ENCODE measurements at regions not wholly inside any gene's neighbourhood (a gene's known extent, or its start where the extent isn't known, plus 50 kb on each side); places are given as distances from the start of the nearest gene placed in this dataset.

GRCh38 chr10:36440539-36440938 is 684.9 kb upstream of the ANKRD30A start:
- Mint-ChIP-seq H3K27ac (ENCODE audit: unreplicated experiment) (no peak overlapping the region), H3K36me3 (ENCODE audit: low read depth) (no peaks in the 10 kb centered on the region), H3K4me1 (no peaks in the 10 kb centered on the region), H3K27me3 (ENCODE audit: low read depth) (no peaks in the 10 kb centered on the region), H3K4me3 (no peak overlapping the region), H3K9me3 (peaks cover 6% of the 10 kb centered on the region)
- DNase-seq (ENCODE audit: low read depth, low spot score): no peak
- no peak for TF ChIP-seq CTCF (conservative IDR thresholded peaks at IDR 0.05)

GRCh38 chr10:36437367-36437766 is 688.0 kb upstream of the ANKRD30A start:
- no peaks in the 10 kb centered on the region for H3K4me1 Mint-ChIP-seq
- no peak for DNase-seq (ENCODE audit: low read depth, low spot score)
- H3K27me3 Mint-ChIP-seq (ENCODE audit: low read depth): no peaks in the 10 kb centered on the region
- H3K27ac Mint-ChIP-seq (ENCODE audit: unreplicated experiment): no peak overlapping the region
- no peak overlapping the region for H3K4me3 Mint-ChIP-seq
- TF ChIP-seq CTCF (conservative IDR thresholded peaks at IDR 0.05): no peak
- H3K9me3 Mint-ChIP-seq: peaks cover 6% of the 10 kb centered on the region
- no peaks in the 10 kb centered on the region for H3K36me3 Mint-ChIP-seq (ENCODE audit: low read depth)

- no peaks in the 10 kb centered on the region for H3K4me1 Mint-ChIP-seq
- no peak for TF ChIP-seq CTCF (conservative IDR thresholded peaks at IDR 0.05)
- H3K27ac Mint-ChIP-seq (ENCODE audit: unreplicated experiment): no peak overlapping the region
- no peaks in the 10 kb centered on the region for H3K27me3 Mint-ChIP-seq (ENCODE audit: low read depth)
- peaks cover 5% of the 10 kb centered on the region for H3K9me3 Mint-ChIP-seq
- peaks cover 4% of the 10 kb centered on the region for H3K36me3 Mint-ChIP-seq (ENCODE audit: low read depth)
- no peak for DNase-seq (ENCODE audit: low read depth, low spot score)
- no peak overlapping the region for H3K4me3 Mint-ChIP-seq
Observed at GRCh38 chr10:36428507-36428906, 696.9 kb upstream of the ANKRD30A start.

- H3K27me3 Mint-ChIP-seq (ENCODE audit: low read depth): no peaks in the 10 kb centered on the region
Observed at GRCh38 chr10:36425131-36425797, 700.1 kb upstream of the ANKRD30A start.

GRCh38 chr10:36424502-36424901 is 700.9 kb upstream of the ANKRD30A start:
- DNase-seq (ENCODE audit: low read depth, low spot score): no peak
- Mint-ChIP-seq H3K27me3 (ENCODE audit: low read depth) (no peaks in the 10 kb centered on the region), H3K36me3 (ENCODE audit: low read depth) (peaks cover 4% of the 10 kb centered on the region), H3K27ac (ENCODE audit: unreplicated experiment) (no peak overlapping the region), H3K9me3 (peaks cover 5% of the 10 kb centered on the region), H3K4me1 (peaks cover 10% of the 10 kb centered on the region), H3K4me3 (no peak overlapping the region)
- no peak for TF ChIP-seq CTCF (conservative IDR thresholded peaks at IDR 0.05)

More at GRCh38 chr10:36425131-36425797, 700.1 kb upstream of the ANKRD30A start:
- no peak for TF ChIP-seq CTCF (conservative IDR thresholded peaks at IDR 0.05)
- no peak for DNase-seq (ENCODE audit: low read depth, low spot score)
- Mint-ChIP-seq H3K4me1 (peaks cover 10% of the 10 kb centered on the region), H3K36me3 (ENCODE audit: low read depth) (peaks cover 4% of the 10 kb centered on the region), H3K4me3 (no peak overlapping the region), H3K27ac (ENCODE audit: unreplicated experiment) (no peak overlapping the region), H3K9me3 (peaks cover 5% of the 10 kb centered on the region)

Data from neural crest cell (in vitro differentiated cells).